Gastrocnemius medialis (tissue), 4 donors: ENCODE measurements at regions not wholly inside any gene's neighbourhood (a gene's known extent, or its start where the extent isn't known, plus 50 kb on each side); places are given as distances from the start of the nearest gene placed in this dataset.

Experiments used
- CTCF ChIP-seq, 5 experiments: fragments of 450-650 bp in 3 of 5; fragments of 200-600 bp in 2 of 5; sonication (generic) in 2 of 5; IDR thresholded peaks in 4 of 5; conservative IDR thresholded peaks in 1 of 5; 1 replicate in 4 of 5; 2 replicates in 1 of 5; pipeline ENCODE4 v1.5.1; 2016 to 2019; ENCODE audit warnings: antibody characterized with exemption in 5 of 5, mild to moderate bottlenecking in 3 of 5, moderate library complexity in 3 of 5
- POLR2A ChIP-seq, 2 donors: fragments of 450-650 bp; IDR thresholded peaks; one replicate each; pipeline ENCODE4 v1.6.1; 2017; ENCODE audit warnings: antibody characterized with exemption in 2 of 2, mild to moderate bottlenecking in 2 of 2, moderate library complexity in 2 of 2

GRCh38 chr17:77756028-77756427 is 202.5 kb upstream of the TNRC6C start:
- no peak for TF ChIP-seq CTCF (IDR thresholded peaks at IDR 0.05 in 4 of 5, conservative IDR thresholded peaks at IDR 0.05 in 1 of 5)
- no peak for TF ChIP-seq POLR2A (IDR thresholded peaks at IDR 0.05)
